GM12891 (cell line): ENCODE measurements at regions not wholly inside any gene's neighbourhood (a gene's known extent, or its start where the extent isn't known, plus 50 kb on each side); places are given as distances from the start of the nearest gene placed in this dataset.

Source experiments
- DNase-seq: peaks from one replicate; pipeline ENCODE4 v3.0.0; 2011; ENCODE audit warnings: low spot score; ENCODE audit not compliant: insufficient read length
- FAIRE-seq: peaks from 2 replicates; lab custom pipeline; 2011; peaks lifted over from hg19 to GRCh38; lab: Jason Lieb, UNC
- PAX5 ChIP-seq: IDR thresholded peaks from 2 replicates; pipeline ENCODE4 v1.6.1; 2011; ENCODE audit warnings: low read length, moderate library complexity, mild to moderate bottlenecking; ENCODE audit not compliant: insufficient read depth, severe bottlenecking
- POLR2A ChIP-seq: IDR thresholded peaks from 2 replicates; pipeline ENCODE4 v1.6.1; 2011; ENCODE audit warnings: low read depth, low read length, control low read depth
- POLR2AphosphoS5 ChIP-seq: IDR thresholded peaks from 2 replicates; pipeline ENCODE4 v1.6.1; 2011; ENCODE audit warnings: low read depth, low read length, control low read depth
- POU2F2 ChIP-seq: IDR thresholded peaks from 2 replicates; pipeline ENCODE4 v1.6.1; 2011; ENCODE audit warnings: low read depth, mild to moderate bottlenecking, control low read depth, low read length, moderate library complexity
- SPI1 ChIP-seq: IDR thresholded peaks from 2 replicates; pipeline ENCODE4 v1.6.1; 2011; ENCODE audit warnings: low read depth, low read length, control low read depth
- TAF1 ChIP-seq: IDR thresholded peaks from 2 replicates; pipeline ENCODE4 v1.6.1; 2011; ENCODE audit warnings: low read depth, low read length, control low read depth

DNA sequence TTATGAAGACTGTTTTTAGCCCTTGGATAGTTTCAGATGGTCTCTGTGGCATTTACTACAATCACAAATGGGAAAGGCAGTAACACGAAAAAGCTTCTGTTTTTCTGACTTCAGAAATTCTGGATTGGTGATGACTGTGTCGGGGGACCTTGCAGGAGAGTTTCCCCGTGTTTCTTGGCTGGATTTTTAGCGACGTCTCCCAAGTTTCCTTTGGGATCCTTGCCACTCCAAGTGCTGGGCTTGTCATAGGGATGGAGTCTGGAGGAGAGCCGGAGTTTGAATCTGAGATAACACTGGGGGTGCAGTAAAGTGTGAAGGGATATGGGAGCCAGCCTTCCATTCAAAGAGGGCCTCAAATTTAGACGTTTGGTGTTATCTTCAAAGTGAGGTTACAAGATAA is 179.0 kb downstream of the SNX10 start:
- no peak for TF ChIP-seq POLR2AphosphoS5
- no peak for TF ChIP-seq TAF1
- TF ChIP-seq PAX5 = no peak
- no peak for TF ChIP-seq SPI1
- no peak for TF ChIP-seq POLR2A
- TF ChIP-seq POU2F2 = no peak
- FAIRE-seq (no peak), DNase-seq (no peak)

DNA sequence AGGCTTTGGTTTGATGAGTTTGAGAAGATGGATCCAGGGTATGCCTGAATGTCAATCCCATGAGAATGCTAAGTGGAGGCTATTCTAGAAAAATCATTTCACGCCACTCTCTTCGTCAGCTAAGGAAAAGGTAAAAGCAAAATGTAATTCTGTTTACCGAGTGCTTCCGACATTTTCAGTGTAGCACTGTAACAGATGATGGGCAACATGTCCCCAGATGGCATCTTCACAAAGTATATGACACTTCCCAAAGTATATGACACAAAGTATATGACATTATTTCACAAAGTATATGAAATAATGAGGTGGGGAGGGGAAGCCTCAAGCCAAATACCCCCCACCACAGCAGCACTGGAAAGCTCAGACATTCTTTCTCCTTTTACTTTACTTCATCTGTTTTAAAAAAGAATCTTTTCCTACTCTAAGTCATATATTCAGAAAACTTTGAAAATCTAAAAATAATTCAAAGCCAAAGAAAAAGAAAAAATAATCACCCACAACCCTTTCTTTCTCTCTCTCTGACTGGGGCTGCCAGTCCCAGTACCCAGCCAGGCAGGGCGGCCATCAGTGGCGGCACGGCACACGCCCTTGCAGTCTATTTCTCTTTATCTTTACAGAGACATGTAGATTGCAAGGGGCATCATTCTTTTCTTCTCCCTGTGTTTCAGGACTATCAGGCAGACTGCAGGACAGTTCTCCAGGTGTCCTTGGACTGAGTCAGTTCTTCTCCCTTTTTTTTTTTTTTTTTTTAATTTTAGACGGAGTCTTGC is 179.8 kb downstream of the SNX10 start:
- TF ChIP-seq POU2F2 (no peak), POLR2A (no peak), SPI1 (no peak), POLR2AphosphoS5 (no peak), PAX5 (no peak), TAF1 (no peak)
- DNase-seq (no peak), FAIRE-seq (no peak)

DNA sequence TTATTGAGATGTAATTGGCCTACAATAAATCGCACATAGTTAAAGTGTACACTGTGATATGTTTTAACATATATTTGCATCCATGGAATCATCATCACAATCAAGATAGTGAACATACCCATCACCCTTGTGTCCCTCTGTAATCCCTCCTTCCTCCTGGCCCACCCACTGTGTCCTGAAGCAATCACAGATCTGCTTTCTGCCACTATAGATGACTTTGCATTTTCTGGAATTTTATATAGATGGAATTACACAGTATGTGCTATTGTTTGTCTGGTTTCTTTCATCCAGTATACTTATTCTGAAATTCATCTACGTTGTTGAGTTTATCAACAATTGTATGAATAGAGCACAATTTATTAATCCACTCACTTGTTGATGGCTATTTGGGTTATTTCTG is 181.3 kb downstream of the SNX10 start:
- FAIRE-seq (no peak), DNase-seq (no peak)
- TF ChIP-seq POLR2AphosphoS5 (no peak), PAX5 (no peak), POLR2A (no peak)

DNA sequence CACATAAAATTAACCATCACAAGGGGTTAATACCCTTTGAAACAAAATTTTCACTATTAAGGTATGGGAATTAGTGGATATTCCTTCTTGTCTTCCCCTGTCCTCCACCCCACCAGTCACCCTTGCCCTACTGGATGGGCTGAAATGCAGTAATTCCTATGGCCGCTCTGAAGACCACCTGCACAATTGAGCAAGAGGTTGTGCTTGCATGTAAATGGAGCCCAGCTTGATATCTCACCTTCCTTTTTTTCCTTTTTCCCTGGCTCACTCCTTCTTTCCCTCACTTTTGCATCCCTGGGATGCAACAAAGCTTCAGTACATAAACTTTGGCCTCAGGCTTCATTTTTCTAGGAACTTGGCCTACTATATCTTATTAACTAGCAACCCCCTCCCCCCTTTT is 184.6 kb downstream of the SNX10 start:
- no peak for DNase-seq
- no peak for FAIRE-seq
- TF ChIP-seq POLR2AphosphoS5 (no peak), POLR2A (no peak), SPI1 (no peak), TAF1 (no peak), PAX5 (no peak), POU2F2 (no peak)

DNA sequence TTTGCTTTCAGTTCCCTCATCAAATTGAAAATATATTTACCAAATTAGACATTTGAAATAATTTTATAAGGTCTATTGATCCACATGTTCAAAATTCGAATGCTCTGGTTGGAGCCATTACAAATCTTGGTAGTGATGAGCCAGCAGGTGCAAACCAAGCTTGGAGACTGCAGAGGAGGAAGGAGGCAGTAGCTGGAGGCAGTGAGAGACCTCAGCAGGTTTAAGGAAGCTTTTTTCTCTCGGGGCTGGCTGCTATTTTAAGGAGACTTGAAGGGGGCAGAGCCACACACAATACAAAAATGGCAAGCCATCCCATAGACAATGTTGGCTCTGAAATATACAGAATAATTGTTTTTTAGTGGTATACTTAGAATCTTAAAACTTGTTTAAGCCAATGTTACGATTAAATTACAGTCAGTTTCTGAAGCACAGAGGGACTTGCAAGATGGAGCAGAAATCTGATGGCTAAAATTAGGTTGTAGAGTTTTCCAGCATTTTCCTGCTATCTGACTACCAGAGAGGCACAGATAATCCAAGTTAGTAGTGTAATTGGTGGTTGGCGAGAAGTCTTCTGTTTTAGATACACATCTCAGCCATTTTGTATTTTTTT is 185.8 kb downstream of the SNX10 start:
- TF ChIP-seq SPI1 (no peak), PAX5 (no peak), POLR2AphosphoS5 (no peak), POLR2A (no peak), POU2F2 (no peak), TAF1 (no peak)

DNA sequence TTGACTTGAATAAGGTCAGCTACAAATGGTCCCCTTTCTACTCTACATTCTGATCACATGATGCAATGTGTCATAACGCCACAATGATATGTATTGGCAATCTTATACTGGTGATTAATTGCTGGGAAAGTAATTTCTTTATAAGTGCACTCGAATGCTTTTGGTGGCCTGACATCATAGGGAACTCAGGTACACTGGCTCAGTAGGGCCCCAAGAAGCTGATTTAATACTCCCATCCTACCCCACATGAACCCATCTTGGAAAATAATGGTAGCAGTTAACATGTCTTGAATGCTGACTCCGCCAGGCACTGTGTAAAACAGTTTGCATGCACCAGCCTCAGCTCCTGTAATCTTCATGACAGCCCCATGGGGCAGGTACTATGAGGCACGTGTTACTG is 186.9 kb downstream of the SNX10 start:
- DNase-seq = no peak
- TF ChIP-seq TAF1 (no peak), POU2F2 (no peak), SPI1 (no peak), PAX5 (no peak), POLR2A (no peak), POLR2AphosphoS5 (no peak)
- FAIRE-seq = no peak

More for the DNA sequence above, 185.8 kb downstream of the SNX10 start:
- DNase-seq (no peak), FAIRE-seq (no peak)

DNA sequence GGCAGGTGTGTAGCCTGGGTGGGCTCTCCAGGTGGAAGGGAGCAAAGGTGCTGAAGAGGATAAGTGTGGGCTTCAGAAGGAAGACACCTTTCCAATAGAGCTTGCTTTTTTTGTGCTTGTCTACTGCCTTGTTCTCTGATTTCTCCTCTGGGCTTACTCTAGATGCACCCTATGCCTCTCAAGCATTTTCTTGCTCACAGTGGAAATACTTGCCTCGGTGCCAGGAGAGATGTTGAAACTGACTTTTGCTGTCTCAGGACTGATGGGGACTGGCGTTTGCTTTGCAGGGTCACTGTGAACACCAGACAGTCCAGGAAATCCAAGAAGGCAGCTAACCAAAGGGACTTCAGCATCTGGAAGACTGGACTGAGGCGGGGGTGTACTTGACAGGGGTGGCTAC is 187.9 kb downstream of the SNX10 start:
- DNase-seq (no peak), FAIRE-seq (no peak)
- no peak for TF ChIP-seq POU2F2
- no peak for TF ChIP-seq POLR2AphosphoS5
- no peak for TF ChIP-seq POLR2A
- TF ChIP-seq SPI1 = no peak
- TF ChIP-seq TAF1 = no peak
- TF ChIP-seq PAX5 = no peak

DNA sequence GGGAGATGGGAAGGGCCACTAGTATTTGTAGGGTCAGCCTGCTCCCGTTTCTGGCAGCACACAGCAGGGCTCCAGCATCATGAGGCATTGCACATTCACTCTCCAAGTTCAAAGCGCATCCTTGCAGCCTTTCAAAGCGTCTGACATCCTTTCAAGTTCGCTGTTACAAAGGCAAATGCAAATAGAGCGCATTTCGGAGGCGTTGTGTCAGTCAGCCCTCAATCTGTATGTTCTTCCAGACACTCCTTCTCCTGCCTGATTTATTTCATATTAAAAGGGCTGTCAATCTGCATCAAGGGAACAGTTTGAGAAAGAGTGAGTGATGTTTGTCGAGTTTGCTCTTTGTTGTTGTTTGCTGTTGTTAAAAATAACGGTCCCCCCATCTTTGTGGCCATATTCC is 188.5 kb downstream of the SNX10 start:
- FAIRE-seq = no peak
- TF ChIP-seq SPI1 (no peak), PAX5 (no peak), POLR2AphosphoS5 (no peak), POLR2A (no peak), TAF1 (no peak), POU2F2 (no peak)
- DNase-seq = no peak

DNA sequence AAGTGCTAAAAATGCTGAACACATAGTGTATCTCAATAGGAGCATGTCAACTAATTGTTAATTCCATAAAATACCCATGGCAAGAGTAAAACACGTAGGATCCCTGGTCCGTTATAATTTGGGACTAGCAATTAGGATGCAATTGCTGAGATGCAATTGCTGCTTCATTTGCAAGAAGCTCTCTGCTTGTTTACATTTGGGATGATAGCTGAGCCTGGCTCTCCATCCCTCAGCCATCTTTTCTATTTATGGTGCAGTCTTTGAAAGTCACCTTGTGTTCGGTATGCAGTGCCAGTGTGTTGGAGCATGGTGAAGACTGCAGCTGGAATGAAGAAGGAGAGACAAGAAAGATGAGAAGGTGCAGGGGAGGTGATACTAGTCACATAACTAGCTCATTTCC is 191.3 kb downstream of the SNX10 start:
- TF ChIP-seq PAX5 (no peak), TAF1 (no peak), POU2F2 (no peak), SPI1 (no peak), POLR2A (no peak), POLR2AphosphoS5 (no peak)
- no peak for DNase-seq
- no peak for FAIRE-seq

DNA sequence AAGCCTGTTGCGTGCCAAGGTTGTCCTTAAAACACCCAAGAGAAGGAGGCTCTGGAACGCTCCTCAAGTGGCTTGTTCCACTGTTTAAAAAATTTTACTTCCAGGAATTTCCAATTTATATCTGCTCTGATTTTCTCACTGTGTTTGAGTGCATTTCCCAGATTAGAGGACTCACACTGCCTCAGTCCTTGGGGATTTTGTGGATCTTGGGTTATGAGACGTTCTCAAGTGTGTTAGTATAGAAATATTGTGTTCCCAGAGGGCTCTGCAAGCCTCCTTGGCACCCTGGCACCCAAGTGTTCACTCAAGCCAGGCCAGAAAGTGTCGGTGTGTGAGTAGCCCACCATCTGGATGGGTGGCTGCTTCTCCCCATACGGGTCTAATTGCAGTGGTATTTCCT is 192.2 kb downstream of the SNX10 start:
- no peak for TF ChIP-seq POLR2AphosphoS5
- TF ChIP-seq SPI1 = no peak
- TF ChIP-seq TAF1 = no peak
- no peak for TF ChIP-seq POLR2A
- TF ChIP-seq POU2F2 = no peak
- TF ChIP-seq PAX5 = no peak
- FAIRE-seq (no peak), DNase-seq (no peak)
